H9 (cell line): ENCODE measurements at regions not wholly inside any gene's neighbourhood (a gene's known extent, or its start where the extent isn't known, plus 50 kb on each side); places are given as distances from the start of the nearest gene placed in this dataset.

Experiments used
- DNase-seq: peaks from one replicate; pipeline ENCODE4 v3.0.0-alpha.2; 2017
- H2AFZ ChIP-seq: one replicate; pipeline ENCODE4 v1.6.1; 2013; ENCODE audit warnings: mild to moderate bottlenecking, low read length, control low read depth, moderate library complexity
- H2AK5ac ChIP-seq: 2 replicates; pipeline ENCODE4 v1.6.1; 2013; ENCODE audit warnings: low read length, control low read depth, mixed read lengths; ENCODE audit not compliant: insufficient read length
- H2BK120ac ChIP-seq: one replicate; pipeline ENCODE4 v1.6.1; 2013; ENCODE audit warnings: low read depth, mild to moderate bottlenecking, low read length, control low read depth, inconsistent platforms; ENCODE audit not compliant: poor library complexity, severe bottlenecking
- H2BK12ac ChIP-seq: 2 replicates; pipeline ENCODE4 v1.6.1; 2013; ENCODE audit warnings: low read length, control low read depth, mixed read lengths, low read depth; ENCODE audit not compliant: insufficient read length
- H2BK15ac ChIP-seq: 2 replicates; pipeline ENCODE4 v1.6.1; 2013; ENCODE audit warnings: low read depth, low read length, control low read depth
- H2BK20ac ChIP-seq: one replicate; pipeline ENCODE4 v1.6.1; 2013; ENCODE audit warnings: low read depth, mild to moderate bottlenecking, low read length, control low read depth, inconsistent platforms; ENCODE audit not compliant: poor library complexity, severe bottlenecking
- H2BK5ac ChIP-seq: 2 replicates; pipeline ENCODE4 v1.6.1; 2013; ENCODE audit warnings: low read length, control low read depth, mixed read lengths; ENCODE audit not compliant: insufficient read length
- H3K14ac ChIP-seq: 2 replicates; pipeline ENCODE4 v1.6.1; 2013; ENCODE audit warnings: low read length, control low read depth; ENCODE audit not compliant: insufficient read depth
- H3K18ac ChIP-seq: 2 replicates; pipeline ENCODE4 v1.6.1; 2013; ENCODE audit warnings: low read depth, mild to moderate bottlenecking, mixed read lengths, low read length, control low read depth; ENCODE audit not compliant: insufficient read length
- H3K23ac ChIP-seq: 2 replicates; pipeline ENCODE4 v1.6.1; 2013; ENCODE audit warnings: low read length, control low read depth, mixed read lengths, low read depth; ENCODE audit not compliant: insufficient read length
- H3K23me2 ChIP-seq: 2 replicates; pipeline ENCODE4 v1.6.1; 2013; ENCODE audit warnings: low read depth, mild to moderate bottlenecking, mixed read lengths, low read length, control low read depth; ENCODE audit not compliant: insufficient read length, poor library complexity, severe bottlenecking
- H3K27ac ChIP-seq: 2 replicates; pipeline ENCODE4 v1.5.1; 2013; ENCODE audit warnings: low read length, control low read depth, mixed read lengths, low read depth; ENCODE audit not compliant: insufficient read length
- H3K27me3 ChIP-seq: 2 replicates; pipeline ENCODE4 v1.6.1; 2013; ENCODE audit warnings: low read length, control low read depth, inconsistent platforms; ENCODE audit not compliant: insufficient read depth
- H3K4ac ChIP-seq: 2 replicates; pipeline ENCODE4 v1.6.1; 2013; ENCODE audit warnings: low read depth, mild to moderate bottlenecking, control low read depth, inconsistent platforms, low read length, moderate library complexity
- H3K4me1 ChIP-seq: 2 replicates; pipeline ENCODE4 v1.6.1; 2013; ENCODE audit warnings: low read length, control low read depth, inconsistent platforms; ENCODE audit not compliant: insufficient read depth
- H3K4me2 ChIP-seq: 2 replicates; pipeline ENCODE4 v1.6.1; 2013; ENCODE audit warnings: low read length, control low read depth, mixed read lengths; ENCODE audit not compliant: insufficient read length, insufficient read depth
- H3K56ac ChIP-seq: 2 replicates; pipeline ENCODE4 v1.6.1; 2013; ENCODE audit warnings: low read depth, mild to moderate bottlenecking, mixed read lengths, low read length, control low read depth; ENCODE audit not compliant: insufficient read length
- H3K79me1 ChIP-seq: 2 replicates; pipeline ENCODE4 v1.6.1; 2013; ENCODE audit warnings: low read depth, mild to moderate bottlenecking, moderate library complexity, low read length, control low read depth, inconsistent platforms; ENCODE audit not compliant: insufficient read depth, poor library complexity, severe bottlenecking
- H3K79me2 ChIP-seq: 2 replicates; pipeline ENCODE4 v1.6.1; 2013; ENCODE audit warnings: low read length, control low read depth, inconsistent platforms; ENCODE audit not compliant: insufficient read depth
- H3K9ac ChIP-seq: 2 replicates; pipeline ENCODE4 v1.6.1; 2013; ENCODE audit warnings: low read length, control low read depth, mixed read lengths; ENCODE audit not compliant: insufficient read length; ENCODE audit errors: extremely low read depth
- H3K9me3 ChIP-seq: one replicate; pipeline ENCODE4 v1.6.1; 2013; ENCODE audit warnings: low read depth, low read length, inconsistent platforms; ENCODE audit not compliant: control insufficient read depth
- H3T11ph ChIP-seq: one replicate; pipeline ENCODE4 v1.6.1; 2013; ENCODE audit warnings: mild to moderate bottlenecking, low read length, control low read depth, inconsistent platforms
- H4K20me1 ChIP-seq: one replicate; pipeline ENCODE4 v1.6.1; 2013; ENCODE audit not compliant: control insufficient read depth, insufficient read length, insufficient read depth
- H4K5ac ChIP-seq: 2 replicates; pipeline ENCODE4 v1.6.1; 2013; ENCODE audit warnings: low read depth, mild to moderate bottlenecking, mixed read lengths, low read length, control low read depth; ENCODE audit not compliant: insufficient read length
- H4K8ac ChIP-seq: replicated peaks from 2 replicates; pipeline ENCODE4 v1.6.1; 2013; ENCODE audit warnings: low read length, control low read depth, mixed read lengths, low read depth; ENCODE audit not compliant: insufficient read length
- H4K91ac ChIP-seq: 2 replicates; pipeline ENCODE4 v1.6.1; 2013; ENCODE audit warnings: low read depth, mild to moderate bottlenecking, moderate library complexity, mixed read lengths, low read length, control low read depth; ENCODE audit not compliant: insufficient read length
- H3K27ac Mint-ChIP-seq, 3 experiments: 2 replicates in 2 of 3; 3 replicates in 1 of 3; pipeline ENCODE4 v1.8.0; 2020 to 2021; ENCODE audit warnings: mixed read lengths in 3 of 3, mild to moderate bottlenecking in 1 of 3, moderate library complexity in 1 of 3
- H3K27me3 Mint-ChIP-seq: 2 replicates; pipeline ENCODE4 v1.8.0; 2021; ENCODE audit warnings: low read depth, mild to moderate bottlenecking, moderate library complexity, mixed read lengths
- H3K36me3 Mint-ChIP-seq, 3 experiments: 2 replicates in 2 of 3; 3 replicates in 1 of 3; pipeline ENCODE4 v1.8.0; 2020 to 2021; ENCODE audit warnings: low read depth in 3 of 3, mixed read lengths in 3 of 3; ENCODE audit not compliant: insufficient read depth in 1 of 3
- H3K4me1 Mint-ChIP-seq, 2 experiments: 2 replicates each; pipeline ENCODE4 v1.8.0; 2020; ENCODE audit warnings: mixed read lengths in 2 of 2
- H3K4me3 Mint-ChIP-seq, 2 experiments: 2 replicates in 1 of 2; 3 replicates in 1 of 2; pipeline ENCODE4 v1.8.0; 2020 to 2021; ENCODE audit warnings: mild to moderate bottlenecking in 2 of 2, mixed read lengths in 2 of 2, moderate library complexity in 1 of 2
- H3K9me3 Mint-ChIP-seq, 2 experiments: 2 replicates in 1 of 2; 3 replicates in 1 of 2; pipeline ENCODE4 v1.8.0; 2020; ENCODE audit warnings: mild to moderate bottlenecking in 2 of 2, mixed read lengths in 2 of 2, moderate library complexity in 1 of 2
- WGBS: extraction: QIAGEN DNeasy Blood & Tissue Kit; methylation state at CpG from one replicate; pipeline ENCODE4 v1.1.7; 2013; ENCODE audit warnings: missing lambda C conversion rate, low lambda C conversion rate, mixed read lengths; ENCODE audit not compliant: insufficient read length; ENCODE audit errors: extremely low coverage; 5-methylcytosine and 5-hydroxymethylcytosine counted together
- TF ChIP-seq, protein P1 (sequence below): fragments of 200-600 bp; sonication (generic); conservative IDR thresholded peaks from 3 replicates; pipeline ENCODE4 v1.8.0; 2021; ENCODE audit warnings: antibody characterized with exemption, mild to moderate bottlenecking

DNA sequence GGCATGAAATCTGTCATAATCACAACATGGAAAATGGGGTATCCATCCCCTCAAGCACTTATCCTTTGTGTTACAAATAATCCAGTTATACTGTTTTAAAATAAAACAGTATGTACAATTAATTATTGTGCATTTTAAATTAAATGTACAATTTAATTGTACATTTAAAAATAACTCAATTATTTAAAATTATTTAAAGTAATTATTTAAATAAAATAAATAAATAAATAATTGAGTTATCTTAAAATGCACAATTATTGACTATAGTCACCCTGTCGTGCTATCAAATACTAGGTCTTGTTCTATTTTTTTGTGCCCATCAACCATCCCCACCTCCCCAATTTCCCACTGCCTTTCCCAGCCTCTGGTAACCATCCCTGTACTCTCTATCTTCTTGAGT is 66.9 kb upstream of the KCNG1 start:
- Histone ChIP-seq H3T11ph (no peak overlapping the region), H3K27me3 (no peaks in the 10 kb centered on the region), H2BK15ac (no peak overlapping the region), H2BK20ac (no peak overlapping the region), H4K5ac (no peak overlapping the region), H3K23ac (no peak overlapping the region), H3K27ac (no peak overlapping the region), H3K23me2 (no peaks in the 10 kb centered on the region), H3K14ac (no peak overlapping the region), H2AK5ac (no peak overlapping the region), H4K8ac (no peak overlapping the region), H3K56ac (no peak overlapping the region), H3K4me1 (no peaks in the 10 kb centered on the region), H4K20me1 (no peaks in the 10 kb centered on the region), H4K91ac (no peak overlapping the region), H2BK12ac (no peak overlapping the region), H3K4me2 (no peak overlapping the region), H3K18ac (no peak overlapping the region), H2AFZ (no peak overlapping the region), H3K79me1 (no peaks in the 10 kb centered on the region), H3K4ac (no peak overlapping the region), H3K9me3 (no peaks in the 10 kb centered on the region), H3K9ac (no peak overlapping the region), H2BK120ac (no peak overlapping the region), H2BK5ac (no peak overlapping the region), H3K79me2 (no peaks in the 10 kb centered on the region)
- Mint-ChIP-seq H3K9me3 (no peaks in the 10 kb centered on the region; a peak in 3 of 5 replicates), H3K36me3 (no peaks in the 10 kb centered on the region), H3K4me3 (no peak overlapping the region), H3K27ac (no peak overlapping the region), H3K4me1 (peaks cover 33 to 43% of the 10 kb centered on the region in 2 experiments), H3K27me3 (peaks cover 8% of the 10 kb centered on the region)
- WGBS: no CpG with 5 or more reads among the region's 1 CpG
- DNase-seq: no peak
- TF ChIP-seq, protein P1, sequence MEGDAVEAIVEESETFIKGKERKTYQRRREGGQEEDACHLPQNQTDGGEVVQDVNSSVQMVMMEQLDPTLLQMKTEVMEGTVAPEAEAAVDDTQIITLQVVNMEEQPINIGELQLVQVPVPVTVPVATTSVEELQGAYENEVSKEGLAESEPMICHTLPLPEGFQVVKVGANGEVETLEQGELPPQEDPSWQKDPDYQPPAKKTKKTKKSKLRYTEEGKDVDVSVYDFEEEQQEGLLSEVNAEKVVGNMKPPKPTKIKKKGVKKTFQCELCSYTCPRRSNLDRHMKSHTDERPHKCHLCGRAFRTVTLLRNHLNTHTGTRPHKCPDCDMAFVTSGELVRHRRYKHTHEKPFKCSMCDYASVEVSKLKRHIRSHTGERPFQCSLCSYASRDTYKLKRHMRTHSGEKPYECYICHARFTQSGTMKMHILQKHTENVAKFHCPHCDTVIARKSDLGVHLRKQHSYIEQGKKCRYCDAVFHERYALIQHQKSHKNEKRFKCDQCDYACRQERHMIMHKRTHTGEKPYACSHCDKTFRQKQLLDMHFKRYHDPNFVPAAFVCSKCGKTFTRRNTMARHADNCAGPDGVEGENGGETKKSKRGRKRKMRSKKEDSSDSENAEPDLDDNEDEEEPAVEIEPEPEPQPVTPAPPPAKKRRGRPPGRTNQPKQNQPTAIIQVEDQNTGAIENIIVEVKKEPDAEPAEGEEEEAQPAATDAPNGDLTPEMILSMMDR: no peak
